Trophoblast cell (in vitro differentiated cells and primary cell): ENCODE measurements at regions not wholly inside any gene's neighbourhood (a gene's known extent, or its start where the extent isn't known, plus 50 kb on each side); places are given as distances from the start of the nearest gene placed in this dataset.

Experiments used
- DNase-seq, 2 donors: peaks; one replicate each; pipeline ENCODE4 v3.0.0-alpha.2; 2016
- H2AFZ ChIP-seq: 2 replicates; pipeline ENCODE4 v1.6.1; 2013; ENCODE audit warnings: low read length, moderate library complexity, mild to moderate bottlenecking; ENCODE audit not compliant: insufficient read depth, poor library complexity
- H2AK5ac ChIP-seq: 2 replicates; pipeline ENCODE4 v1.6.1; 2013; ENCODE audit warnings: mild to moderate bottlenecking, low read length
- H2BK120ac ChIP-seq: 2 replicates; pipeline ENCODE4 v1.6.1; 2013; ENCODE audit warnings: low read length, mild to moderate bottlenecking, moderate library complexity; ENCODE audit not compliant: insufficient read depth, poor library complexity
- H2BK12ac ChIP-seq: 2 replicates; pipeline ENCODE4 v1.6.1; 2013; ENCODE audit warnings: mild to moderate bottlenecking, low read length, moderate library complexity
- H2BK5ac ChIP-seq: 2 replicates; pipeline ENCODE4 v1.6.1; 2013; ENCODE audit warnings: low read length, low read depth, moderate library complexity, mild to moderate bottlenecking; ENCODE audit not compliant: poor library complexity
- H3K14ac ChIP-seq: 2 replicates; pipeline ENCODE4 v1.6.1; 2013; ENCODE audit warnings: mild to moderate bottlenecking, low read length
- H3K18ac ChIP-seq: 2 replicates; pipeline ENCODE4 v1.6.1; 2013; ENCODE audit warnings: mild to moderate bottlenecking, low read length
- H3K23ac ChIP-seq: 2 replicates; pipeline ENCODE4 v1.6.1; 2013; ENCODE audit warnings: low read length
- H3K27ac ChIP-seq: 2 replicates; pipeline ENCODE4 v1.5.1; 2013; ENCODE audit warnings: low read depth, mild to moderate bottlenecking, inconsistent platforms, low read length, moderate library complexity
- H3K27me3 ChIP-seq: 2 replicates; pipeline ENCODE4 v1.6.1; 2013; ENCODE audit warnings: inconsistent platforms, mild to moderate bottlenecking, low read length, moderate library complexity; ENCODE audit not compliant: insufficient read depth
- H3K36me3 ChIP-seq, 2 experiments: 1 replicate in 1 of 2; 2 replicates in 1 of 2; pipeline ENCODE4 v1.6.1; 2013; ENCODE audit warnings: low read length in 2 of 2, mild to moderate bottlenecking in 2 of 2, moderate library complexity in 1 of 2; ENCODE audit not compliant: insufficient read depth in 2 of 2, control insufficient read depth in 1 of 2
- H3K4ac ChIP-seq: 2 replicates; pipeline ENCODE4 v1.6.1; 2013; ENCODE audit warnings: low read depth, mild to moderate bottlenecking, low read length, moderate library complexity
- H3K4me1 ChIP-seq, 2 experiments: 1 replicate in 1 of 2; 2 replicates in 1 of 2; pipeline ENCODE4 v1.6.1; 2013; ENCODE audit warnings: low read length in 2 of 2, mild to moderate bottlenecking in 2 of 2, moderate library complexity in 1 of 2; ENCODE audit not compliant: insufficient read depth in 2 of 2, control insufficient read depth in 1 of 2
- H3K4me2 ChIP-seq: 2 replicates; pipeline ENCODE4 v1.6.1; 2013; ENCODE audit warnings: inconsistent platforms, mild to moderate bottlenecking, low read length, moderate library complexity
- H3K4me3 ChIP-seq: 2 replicates; pipeline ENCODE4 v1.5.1; 2013; ENCODE audit warnings: mild to moderate bottlenecking, low read depth, low read length, inconsistent platforms
- H3K79me1 ChIP-seq: one replicate; pipeline ENCODE4 v1.6.1; 2013; ENCODE audit warnings: low read length
- H3K79me2 ChIP-seq: 2 replicates; pipeline ENCODE4 v1.6.1; 2013; ENCODE audit warnings: low read length, mild to moderate bottlenecking; ENCODE audit not compliant: control insufficient read depth, insufficient read depth, poor library complexity
- H3K9ac ChIP-seq: 2 replicates; pipeline ENCODE4 v1.6.1; 2013; ENCODE audit warnings: mild to moderate bottlenecking, low read length
- H3K9me3 ChIP-seq: 2 replicates; pipeline ENCODE4 v1.6.1; 2013; ENCODE audit warnings: low read depth, mild to moderate bottlenecking, control low read depth, inconsistent platforms, low read length; ENCODE audit not compliant: insufficient read depth
- H4K12ac ChIP-seq: 2 replicates; pipeline ENCODE4 v1.6.1; 2013; ENCODE audit warnings: low read depth, mild to moderate bottlenecking, low read length, moderate library complexity
- H4K8ac ChIP-seq: 2 replicates; pipeline ENCODE4 v1.6.1; 2013; ENCODE audit warnings: low read depth, mild to moderate bottlenecking, low read length, moderate library complexity
- H4K91ac ChIP-seq: one replicate; pipeline ENCODE4 v1.6.1; 2013; ENCODE audit warnings: low read depth, mild to moderate bottlenecking, low read length, moderate library complexity
- WGBS: extraction: QIAGEN DNeasy Blood & Tissue Kit; methylation state at CpG from one replicate; pipeline ENCODE4 v1.1.7; 2013; ENCODE audit warnings: missing lambda C conversion rate; ENCODE audit not compliant: insufficient read length, insufficient coverage; ENCODE audit errors: extremely low coverage; 5-methylcytosine and 5-hydroxymethylcytosine counted together

DNA sequence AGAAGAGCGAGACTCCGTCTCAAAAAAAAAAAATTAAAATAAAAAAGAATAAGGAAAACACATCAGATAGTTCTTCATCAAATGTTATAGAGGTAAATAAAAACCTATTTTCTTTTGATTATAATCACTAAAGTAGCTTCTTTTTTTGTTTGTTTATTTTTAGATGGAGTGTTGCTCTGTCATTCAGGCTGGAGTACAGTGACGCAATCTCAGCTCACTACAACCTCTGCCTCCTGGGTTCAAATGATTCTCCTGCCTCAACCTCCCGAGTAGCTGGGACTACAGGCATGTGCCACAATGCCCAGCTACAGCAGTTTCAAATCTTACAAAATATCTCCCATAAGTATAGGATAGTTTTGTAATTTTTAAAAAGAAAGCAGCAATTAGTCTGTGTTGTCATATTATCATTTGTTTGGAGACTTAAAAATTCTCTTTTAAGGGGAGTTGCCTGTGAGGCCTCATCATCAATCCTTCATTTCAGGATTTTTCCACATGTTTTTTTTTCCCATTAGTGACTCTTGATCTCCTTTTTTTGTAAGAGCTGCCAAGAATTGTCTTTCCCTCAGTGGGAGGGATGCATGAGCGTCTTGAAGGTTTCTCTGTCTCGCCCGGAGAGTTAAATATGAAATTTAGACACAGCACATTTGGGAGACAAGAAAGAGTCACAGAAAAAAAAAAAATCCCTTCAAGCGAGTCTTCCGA, 275.9 kb downstream of the CDCA7 start:
- Histone ChIP-seq H4K8ac (no peak overlapping the region), H2BK5ac (no peak overlapping the region), H3K27me3 (no peaks in the 10 kb centered on the region), H3K79me1 (no peaks in the 10 kb centered on the region), H3K4me3 (no peak overlapping the region), H3K4me1 (no peaks in the 10 kb centered on the region), H3K18ac (no peak overlapping the region), H3K27ac (no peak overlapping the region), H3K4ac (no peak overlapping the region), H3K23ac (no peak overlapping the region), H3K9me3 (peaks cover 2% of the 10 kb centered on the region), H2BK120ac (no peak overlapping the region), H4K91ac (no peak overlapping the region), H3K4me2 (no peak overlapping the region), H2AFZ (no peak overlapping the region), H3K36me3 (no peaks in the 10 kb centered on the region), H3K14ac (no peak overlapping the region), H3K9ac (no peak overlapping the region), H2BK12ac (no peak overlapping the region), H4K12ac (no peak overlapping the region), H3K79me2 (no peaks in the 10 kb centered on the region), H2AK5ac (no peak overlapping the region)
- WGBS, result no CpG with 5 or more reads among the region's 9 CpGs
- no peak for DNase-seq

DNA sequence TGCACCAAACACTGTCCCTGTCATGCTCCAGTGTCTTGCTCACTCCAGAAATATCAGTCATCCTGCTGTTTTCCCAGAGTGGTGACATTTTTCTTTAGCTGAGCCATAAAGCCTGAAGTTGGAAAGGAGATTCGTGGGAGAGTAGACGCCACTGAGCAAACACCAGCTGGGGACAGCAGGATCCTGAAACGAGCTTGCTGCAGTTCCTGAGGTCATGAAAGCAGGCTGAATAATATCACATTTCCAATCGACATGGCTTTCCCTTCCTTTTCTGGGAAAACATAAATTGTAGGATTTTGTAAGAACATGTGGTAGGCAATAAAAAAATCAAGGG, 276.4 kb downstream of the CDCA7 start:
- H3K23ac ChIP-seq, result no peak overlapping the region
- no peak overlapping the region for H3K27ac ChIP-seq
- H3K4me2 ChIP-seq, result no peak overlapping the region
- no peaks in the 10 kb centered on the region for H3K79me1 ChIP-seq
- H3K4me1 ChIP-seq, result no peaks in the 10 kb centered on the region
- no peak overlapping the region for H4K8ac ChIP-seq
- H4K91ac ChIP-seq, result no peak overlapping the region
- no peak overlapping the region for H2BK12ac ChIP-seq
- no CpG with 5 or more reads among the region's 4 CpGs for WGBS
- H2AFZ ChIP-seq, result no peak overlapping the region
- H3K79me2 ChIP-seq, result no peaks in the 10 kb centered on the region
- DNase-seq, result peak in 1 of 2 donors; percentile 3
- no peak overlapping the region for H3K9ac ChIP-seq
- H3K36me3 ChIP-seq, result no peaks in the 10 kb centered on the region
- no peak overlapping the region for H3K4me3 ChIP-seq
- H3K4ac ChIP-seq, result no peak overlapping the region
- H3K18ac ChIP-seq, result no peak overlapping the region
- H2BK120ac ChIP-seq, result no peak overlapping the region
- no peak overlapping the region for H2BK5ac ChIP-seq
- peaks cover 2% of the 10 kb centered on the region for H3K9me3 ChIP-seq
- H3K14ac ChIP-seq, result no peak overlapping the region
- no peak overlapping the region for H2AK5ac ChIP-seq
- H4K12ac ChIP-seq, result no peak overlapping the region
- no peaks in the 10 kb centered on the region for H3K27me3 ChIP-seq

- Histone ChIP-seq H3K23ac (no peak overlapping the region), H3K27me3 (no peaks in the 10 kb centered on the region), H3K79me2 (no peaks in the 10 kb centered on the region), H4K91ac (no peak overlapping the region), H2BK12ac (no peak overlapping the region), H3K9ac (no peak overlapping the region), H3K18ac (no peak overlapping the region), H3K9me3 (no peaks in the 10 kb centered on the region), H3K79me1 (no peaks in the 10 kb centered on the region), H3K4me2 (no peak overlapping the region), H4K12ac (no peak overlapping the region), H2BK120ac (no peak overlapping the region), H2AFZ (no peak overlapping the region), H3K27ac (no peak overlapping the region), H3K4me3 (no peak overlapping the region), H2AK5ac (no peak overlapping the region), H3K36me3 (no peaks in the 10 kb centered on the region), H3K14ac (no peak overlapping the region), H4K8ac (no peak overlapping the region), H3K4me1 (no peaks in the 10 kb centered on the region), H3K4ac (no peak overlapping the region), H2BK5ac (no peak overlapping the region)
- DNase-seq, result peak in 1 of 2 donors; percentile 4
- WGBS, result no CpG with 5 or more reads among the region's 3 CpGs
Observed at GRCh38 chr2:173644146-173644545, 289.5 kb downstream of the CDCA7 start.

- H2BK120ac ChIP-seq, result no peak overlapping the region
- no CpG with 5 or more reads among the region's 8 CpGs for WGBS
Observed at GRCh38 chr2:173647681-173648311, 293.1 kb downstream of the CDCA7 start.

More at GRCh38 chr2:173647681-173648311, 293.1 kb downstream of the CDCA7 start:
- no peak overlapping the region for H3K4me3 ChIP-seq
- DNase-seq, result no peak
- no peak overlapping the region for H4K8ac ChIP-seq
- no peaks in the 10 kb centered on the region for H3K79me2 ChIP-seq
- no peak overlapping the region for H3K18ac ChIP-seq
- H3K79me1 ChIP-seq, result peaks cover 4% of the 10 kb centered on the region
- H2AFZ ChIP-seq, result no peak overlapping the region
- no peak overlapping the region for H2AK5ac ChIP-seq
- no peak overlapping the region for H3K9ac ChIP-seq
- no peak overlapping the region for H3K27ac ChIP-seq
- H2BK5ac ChIP-seq, result no peak overlapping the region
- no peaks in the 10 kb centered on the region for H3K27me3 ChIP-seq
- no peaks in the 10 kb centered on the region for H3K9me3 ChIP-seq
- no peak overlapping the region for H3K4me2 ChIP-seq
- no peak overlapping the region for H4K12ac ChIP-seq
- H3K36me3 ChIP-seq, result no peaks in the 10 kb centered on the region
- no peak overlapping the region for H4K91ac ChIP-seq
- H2BK12ac ChIP-seq, result no peak overlapping the region
- H3K4ac ChIP-seq, result no peak overlapping the region
- peaks cover 3 to 4% of the 10 kb centered on the region in 2 experiments for H3K4me1 ChIP-seq
- H3K23ac ChIP-seq, result no peak overlapping the region
- H3K14ac ChIP-seq, result no peak overlapping the region
